Fibroblast of the aortic adventitia (primary cell): ENCODE measurements at regions not wholly inside any gene's neighbourhood (a gene's known extent, or its start where the extent isn't known, plus 50 kb on each side); places are given as distances from the start of the nearest gene placed in this dataset.

Experiments
- DNase-seq: peaks from one replicate; pipeline ENCODE4 v3.0.0-alpha.2; 2010; ENCODE audit warnings: low read depth
- H3K4me3 ChIP-seq: 2 replicates; pipeline ENCODE4 v1.5.1; 2011; ENCODE audit warnings: low read depth, mild to moderate bottlenecking, control low read depth, low read length, moderate library complexity
- TF ChIP-seq, protein P1 (sequence below): IDR thresholded peaks from 2 replicates; pipeline ENCODE4 v1.5.1; 2011; ENCODE audit warnings: mild to moderate bottlenecking, low read length, control low read depth, inconsistent platforms; ENCODE audit not compliant: insufficient read depth

DNA sequence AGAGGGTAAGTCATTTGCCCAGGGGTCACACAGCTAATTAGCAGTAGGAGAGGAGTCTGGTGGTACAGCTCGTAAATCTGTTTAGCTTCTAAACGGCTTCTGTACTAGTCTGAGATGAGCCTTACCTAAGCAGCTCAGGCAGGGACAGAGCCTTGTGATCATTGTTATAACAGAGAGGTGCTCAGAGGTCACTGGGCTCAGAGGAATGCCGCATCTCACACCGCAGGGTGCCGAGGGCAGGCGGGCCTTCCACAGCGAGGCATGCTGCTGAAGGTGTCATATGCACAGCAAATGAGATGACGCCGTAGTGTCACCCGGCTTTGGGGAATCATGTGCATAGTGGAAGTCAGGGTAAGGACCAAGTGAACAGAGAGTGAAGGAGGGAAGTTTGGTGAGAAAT is 305.2 kb upstream of the FMN2 start:
- H3K4me3 ChIP-seq: no peak overlapping the region
- TF ChIP-seq, protein P1, sequence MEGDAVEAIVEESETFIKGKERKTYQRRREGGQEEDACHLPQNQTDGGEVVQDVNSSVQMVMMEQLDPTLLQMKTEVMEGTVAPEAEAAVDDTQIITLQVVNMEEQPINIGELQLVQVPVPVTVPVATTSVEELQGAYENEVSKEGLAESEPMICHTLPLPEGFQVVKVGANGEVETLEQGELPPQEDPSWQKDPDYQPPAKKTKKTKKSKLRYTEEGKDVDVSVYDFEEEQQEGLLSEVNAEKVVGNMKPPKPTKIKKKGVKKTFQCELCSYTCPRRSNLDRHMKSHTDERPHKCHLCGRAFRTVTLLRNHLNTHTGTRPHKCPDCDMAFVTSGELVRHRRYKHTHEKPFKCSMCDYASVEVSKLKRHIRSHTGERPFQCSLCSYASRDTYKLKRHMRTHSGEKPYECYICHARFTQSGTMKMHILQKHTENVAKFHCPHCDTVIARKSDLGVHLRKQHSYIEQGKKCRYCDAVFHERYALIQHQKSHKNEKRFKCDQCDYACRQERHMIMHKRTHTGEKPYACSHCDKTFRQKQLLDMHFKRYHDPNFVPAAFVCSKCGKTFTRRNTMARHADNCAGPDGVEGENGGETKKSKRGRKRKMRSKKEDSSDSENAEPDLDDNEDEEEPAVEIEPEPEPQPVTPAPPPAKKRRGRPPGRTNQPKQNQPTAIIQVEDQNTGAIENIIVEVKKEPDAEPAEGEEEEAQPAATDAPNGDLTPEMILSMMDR: no peak
- DNase-seq: no peak

GRCh38 chr1:239792157-239792556 is 299.5 kb upstream of the FMN2 start:
- TF ChIP-seq, protein P1: no peak
- no peak for DNase-seq
- H3K4me3 ChIP-seq: no peak overlapping the region

GRCh38 chr1:239795304-239795703 is 296.4 kb upstream of the FMN2 start:
- no peak overlapping the region for H3K4me3 ChIP-seq
- no peak for DNase-seq
- TF ChIP-seq, protein P1: no peak

GRCh38 chr1:239799617-239800016 is 292.1 kb upstream of the FMN2 start:
- TF ChIP-seq, protein P1: no peak
- DNase-seq: no peak
- H3K4me3 ChIP-seq: no peak overlapping the region

DNA sequence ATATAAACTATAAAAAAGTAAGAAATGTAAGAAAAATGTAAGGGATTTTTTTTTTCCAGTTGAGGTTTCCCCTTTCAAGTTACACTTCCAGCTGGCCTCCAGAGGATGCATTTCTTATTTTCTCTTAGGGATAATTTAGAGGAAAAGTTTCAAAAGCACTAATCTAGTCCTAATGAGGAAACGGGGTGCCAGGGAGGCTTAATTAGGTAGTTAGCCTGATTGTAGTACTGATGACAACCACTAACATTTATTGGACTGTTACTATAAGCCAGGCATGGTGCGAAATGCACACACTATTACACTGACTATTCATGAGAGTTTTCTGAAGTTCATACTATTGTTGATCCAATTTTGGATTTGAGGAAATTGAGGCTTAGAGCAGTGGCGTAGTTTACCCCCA is 290.8 kb upstream of the FMN2 start:
- TF ChIP-seq, protein P1: no peak
- DNase-seq: no peak
- no peak overlapping the region for H3K4me3 ChIP-seq

GRCh38 chr1:239802275-239802674 is 289.4 kb upstream of the FMN2 start:
- DNase-seq: no peak
- no peak overlapping the region for H3K4me3 ChIP-seq

GRCh38 chr1:239803781-239804180 is 287.9 kb upstream of the FMN2 start:
- no peak for DNase-seq
- TF ChIP-seq, protein P1: no peak
- no peak overlapping the region for H3K4me3 ChIP-seq

More at GRCh38 chr1:239802275-239802674, 289.4 kb upstream of the FMN2 start:
- TF ChIP-seq, protein P1: no peak
